CD4-positive, alpha-beta T cell treated with Interleukin-15 for 4 hours (primary cell): ENCODE measurements at regions not wholly inside any gene's neighbourhood (a gene's known extent, or its start where the extent isn't known, plus 50 kb on each side); places are given as distances from the start of the nearest gene placed in this dataset.
"Not testable (repeated sequence)": the region's sequence is repeated elsewhere in the genome, so short reads cannot be mapped to it uniquely, and the experiment has no call there.

Experiments used
- DNase-seq: peaks from one replicate; pipeline ENCODE4 v3.0.0-alpha.2; 2020; ENCODE audit warnings: low spot score

- DNase-seq = no peak
Observed at GRCh38 chr2:122328816-122329215, 573.4 kb downstream of the TSN start.

DNA sequence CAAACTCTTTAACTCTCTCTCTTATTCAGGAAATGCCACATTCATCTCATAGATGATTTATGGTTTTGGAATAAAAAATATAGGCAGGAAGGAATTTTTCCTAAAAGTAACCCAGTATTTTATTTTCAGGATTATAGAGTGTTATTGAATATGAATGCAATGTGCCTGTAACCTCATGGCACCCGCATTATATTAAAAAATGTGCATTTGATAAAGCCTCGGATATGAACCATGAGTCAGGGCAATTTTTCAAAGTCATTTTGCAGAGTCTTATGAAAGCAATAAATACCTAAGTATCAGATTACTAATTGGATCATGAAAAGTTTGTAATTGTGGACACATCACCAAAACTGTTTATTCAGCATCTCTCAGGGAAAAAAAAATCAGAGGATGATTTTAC lies 573.8 kb downstream of the TSN start:
- no peak for DNase-seq

- DNase-seq = no peak
Observed at GRCh38 chr2:122333932-122334331, 578.5 kb downstream of the TSN start.

- DNase-seq = no peak
Observed at GRCh38 chr2:122338000-122338399, 582.5 kb downstream of the TSN start.

DNA sequence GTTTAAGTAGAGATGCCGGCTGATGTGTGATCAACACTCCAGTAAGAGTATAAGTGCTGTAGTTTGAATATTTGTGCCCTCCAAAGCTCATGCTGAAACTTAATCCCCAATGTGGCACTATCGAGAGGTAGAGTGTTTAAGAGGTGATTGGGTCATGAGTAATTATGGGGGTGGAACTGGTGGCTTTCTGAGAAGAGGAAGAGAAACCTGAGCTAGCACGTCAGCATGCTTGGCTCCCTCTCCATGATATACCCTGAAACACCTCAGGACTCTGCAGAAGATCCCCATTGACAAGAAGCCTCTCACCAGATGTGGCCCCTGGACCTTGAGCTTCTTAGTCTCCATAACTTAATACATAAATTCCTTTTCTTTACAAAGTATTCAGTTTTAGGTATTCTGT lies 584.8 kb downstream of the TSN start:
- DNase-seq = no peak

- no peak for DNase-seq
Observed at GRCh38 chr2:122341007-122341406, 585.6 kb downstream of the TSN start.

DNA sequence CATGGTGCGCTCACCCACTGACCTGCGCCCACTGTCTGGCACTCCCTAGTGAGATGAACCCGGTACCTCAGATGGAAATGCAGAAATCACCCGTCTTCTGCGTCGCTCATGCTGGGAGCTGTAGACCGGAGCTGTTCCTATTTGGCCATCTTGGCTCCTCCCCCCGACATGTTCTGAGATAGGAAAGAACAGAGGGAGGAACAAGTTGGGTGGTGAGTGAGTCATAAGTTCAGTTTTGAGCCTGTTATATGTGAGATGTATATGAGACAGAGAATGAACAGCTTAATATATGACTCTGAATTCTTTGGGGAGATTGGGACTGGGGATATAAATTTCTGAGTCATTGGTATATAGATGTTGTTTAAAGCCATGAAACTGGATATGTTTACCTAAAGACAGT lies 596.7 kb downstream of the TSN start:
- DNase-seq = not testable (repeated sequence)

- no peak for DNase-seq
Observed at GRCh38 chr2:122357998-122358397, 602.5 kb downstream of the TSN start.

DNA sequence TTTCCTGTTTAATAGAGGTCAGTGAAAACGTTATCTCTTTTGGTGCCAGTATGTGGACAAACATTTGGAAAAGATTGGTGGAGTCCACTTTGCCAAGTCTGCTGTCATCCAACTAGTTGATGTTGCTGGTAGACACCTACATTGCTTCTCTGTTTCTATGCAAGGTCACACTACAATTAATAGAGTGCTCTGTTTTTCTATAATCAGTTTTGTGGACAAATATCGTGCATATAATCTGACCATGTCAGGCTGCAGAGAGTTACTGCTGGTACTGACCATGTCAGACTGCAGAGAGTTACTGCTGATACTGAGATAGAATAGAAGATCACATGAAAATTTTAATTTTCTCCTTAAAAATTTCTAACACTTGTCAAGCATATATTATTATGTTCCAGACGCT lies 603.3 kb downstream of the TSN start:
- DNase-seq = no peak

- no peak for DNase-seq
Observed at GRCh38 chr2:122363885-122364284, 608.4 kb downstream of the TSN start.

GRCh38 chr2:122366427-122366826 lies 611.0 kb downstream of the TSN start:
- DNase-seq = no peak

GRCh38 chr2:122366969-122367645 lies 611.7 kb downstream of the TSN start:
- no peak for DNase-seq

- no peak for DNase-seq
Observed at GRCh38 chr2:122367646-122368010, 612.2 kb downstream of the TSN start.

- no peak for DNase-seq
Observed at GRCh38 chr2:122368576-122369243, 613.3 kb downstream of the TSN start.

DNA sequence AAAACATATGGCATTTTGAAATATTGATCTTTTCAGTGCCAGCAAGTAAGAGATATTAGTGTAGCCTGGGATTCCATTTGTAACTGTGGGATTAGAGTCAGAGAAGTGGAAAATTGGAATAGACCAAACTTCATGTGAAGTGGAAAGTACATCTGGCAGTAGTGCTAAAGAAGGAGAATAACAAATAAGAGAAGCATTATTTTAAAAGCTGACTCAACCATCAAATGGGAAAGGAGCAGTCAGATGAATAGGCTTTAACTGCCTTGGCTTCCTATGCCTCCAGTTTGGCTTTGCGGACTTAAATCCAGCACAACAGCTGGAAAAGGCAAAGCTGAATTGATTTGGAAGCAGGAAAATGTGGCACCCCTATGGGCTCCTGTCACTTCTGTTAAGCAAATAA lies 623.1 kb downstream of the TSN start:
- no peak for DNase-seq

DNA sequence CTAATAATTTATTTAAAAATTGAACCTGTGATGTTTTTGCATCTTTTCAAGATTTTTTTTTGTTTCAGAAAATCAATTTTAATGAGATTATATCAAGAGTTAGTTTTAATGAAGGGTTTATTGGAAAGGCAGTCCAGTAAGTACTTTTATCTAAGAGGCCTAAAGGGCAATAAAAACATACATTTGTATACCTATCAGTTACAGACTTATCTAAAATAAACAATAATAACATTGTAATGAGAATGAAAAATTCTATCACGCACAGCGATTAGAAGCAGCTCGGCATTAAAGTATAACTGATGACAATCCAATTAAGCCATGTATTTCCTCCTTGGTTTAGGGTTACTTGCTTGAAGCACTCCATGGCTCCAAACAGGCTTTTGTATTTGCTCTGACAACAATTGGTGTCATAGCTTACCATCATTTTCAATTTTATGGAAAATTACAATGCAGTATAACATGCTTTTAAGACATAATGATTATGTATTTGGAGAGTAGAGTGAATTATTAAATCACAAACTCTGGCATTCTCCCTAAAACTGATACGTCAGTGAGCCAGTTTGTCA lies 629.4 kb downstream of the TSN start:
- DNase-seq = no peak

- DNase-seq = no peak
Observed at GRCh38 chr2:122388208-122388607, 632.8 kb downstream of the TSN start.

GRCh38 chr2:122389694-122390093 lies 634.2 kb downstream of the TSN start:
- DNase-seq = no peak

DNA sequence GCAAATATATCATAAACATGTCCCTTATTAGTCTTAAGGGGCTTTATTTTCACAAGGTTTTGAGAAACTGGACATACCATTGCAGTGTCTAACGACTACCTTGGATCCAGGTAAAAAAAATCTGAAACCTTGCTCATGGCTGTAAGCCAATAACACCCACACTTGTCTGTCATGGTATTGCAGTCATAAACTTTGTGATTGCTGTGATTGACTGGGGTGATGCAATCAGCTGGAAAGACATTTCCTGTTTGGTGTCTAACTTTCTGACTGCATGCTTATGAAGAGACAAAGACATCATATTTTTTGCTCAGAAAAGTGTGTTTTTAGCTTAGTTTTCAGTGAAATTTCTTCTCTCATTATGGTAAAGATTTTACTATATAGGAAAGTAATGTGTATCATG lies 635.0 kb downstream of the TSN start:
- no peak for DNase-seq

- DNase-seq = no peak
Observed at GRCh38 chr2:122391726-122392125, 636.3 kb downstream of the TSN start.

GRCh38 chr2:122395687-122396086 lies 640.2 kb downstream of the TSN start:
- no peak for DNase-seq

- no peak for DNase-seq
Observed at GRCh38 chr2:122411231-122411630, 655.8 kb downstream of the TSN start.

DNA sequence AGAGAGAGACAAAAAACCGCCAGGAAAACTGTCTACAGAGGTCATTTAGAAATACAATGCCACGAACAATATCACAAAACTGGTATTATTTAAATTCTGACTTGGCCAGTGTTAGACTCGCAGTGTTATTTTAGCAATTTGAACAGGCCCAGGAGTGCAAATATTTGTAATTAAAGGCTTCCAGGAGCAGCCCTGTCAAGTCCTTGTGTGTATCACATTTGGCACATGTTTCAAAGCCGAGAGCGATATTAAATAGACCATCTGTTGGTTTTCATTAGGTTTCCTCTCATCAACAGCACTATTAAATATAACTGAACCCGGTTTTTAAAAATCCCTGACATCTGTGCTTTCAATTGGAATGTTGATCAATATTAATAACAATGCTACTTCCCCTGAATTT lies 656.9 kb downstream of the TSN start:
- no peak for DNase-seq

DNA sequence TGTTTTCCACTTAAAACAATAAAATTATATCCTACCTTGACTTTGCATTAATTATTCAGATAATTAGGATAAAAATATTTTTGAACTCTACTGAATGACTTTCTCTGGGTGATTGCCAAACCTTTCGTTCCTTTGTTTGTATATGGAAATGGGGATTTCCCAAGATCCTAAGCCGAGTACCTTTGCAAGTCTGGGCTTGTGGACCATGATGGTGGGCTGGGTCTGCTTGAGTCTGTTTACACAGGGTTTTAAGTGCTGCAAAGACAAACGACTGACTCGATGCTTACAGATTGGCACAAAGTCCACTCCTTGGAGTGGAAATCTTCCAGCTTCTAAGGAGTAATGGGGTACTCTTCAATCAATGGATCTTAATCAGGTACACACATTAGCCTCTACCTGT lies 659.5 kb downstream of the TSN start:
- DNase-seq = no peak
